DMS153 (cell line): ENCODE measurements at regions not wholly inside any gene's neighbourhood (a gene's known extent, or its start where the extent isn't known, plus 50 kb on each side); places are given as distances from the start of the nearest gene placed in this dataset.
"Not testable (repeated sequence)": the region's sequence is repeated elsewhere in the genome, so short reads cannot be mapped to it uniquely, and the experiment has no call there.

Experiments
- DNase-seq: peaks from one replicate; lab custom pipeline; 2025; lab: John Stamatoyannopoulos, UW

GRCh38 chr14:55767286-55767685 lies 187.3 kb downstream of the KTN1 start:
- no peak for DNase-seq

DNA sequence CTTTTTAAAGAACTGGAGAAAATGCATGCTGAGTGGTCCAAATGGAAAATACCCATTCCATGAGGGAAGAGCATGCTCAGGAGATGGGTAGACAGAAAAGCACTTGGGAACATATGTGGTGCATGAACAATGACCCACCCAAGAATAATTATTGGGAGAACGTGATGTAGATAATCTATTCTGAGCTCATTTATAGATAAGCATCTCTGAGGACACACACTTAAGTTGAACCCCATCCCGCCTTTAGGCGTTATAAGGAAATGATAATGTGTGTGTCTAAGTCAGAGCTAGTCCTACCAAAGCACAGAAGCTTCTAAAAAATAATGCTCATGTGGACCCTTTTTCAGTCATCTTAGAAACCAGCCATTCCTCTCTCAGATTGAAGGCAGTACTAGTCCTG lies 189.9 kb downstream of the KTN1 start:
- DNase-seq = no peak

GRCh38 chr14:55771242-55771981 lies 191.4 kb downstream of the KTN1 start:
- DNase-seq = no peak

GRCh38 chr14:55772486-55772885 lies 192.5 kb downstream of the KTN1 start:
- no peak for DNase-seq

DNA sequence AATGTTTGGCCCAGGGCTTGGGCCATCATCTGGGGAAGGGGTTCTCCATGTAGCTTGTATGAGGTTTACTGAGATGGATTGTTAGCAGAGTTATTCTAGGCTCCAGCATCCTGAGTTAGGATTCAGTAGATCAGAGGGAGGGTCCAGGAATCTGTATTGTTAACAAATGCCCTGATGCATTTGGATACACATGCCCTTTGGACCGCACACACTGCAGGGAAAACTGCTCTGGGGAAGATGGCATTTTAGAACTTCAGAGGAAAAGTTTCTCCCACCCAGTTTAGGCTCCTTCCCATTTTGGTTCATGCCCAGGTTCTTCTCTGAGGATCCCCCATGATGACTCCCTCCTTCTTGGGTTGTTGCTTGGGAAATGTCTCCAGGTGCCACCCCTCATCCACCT lies 193.3 kb downstream of the KTN1 start:
- DNase-seq = no peak

DNA sequence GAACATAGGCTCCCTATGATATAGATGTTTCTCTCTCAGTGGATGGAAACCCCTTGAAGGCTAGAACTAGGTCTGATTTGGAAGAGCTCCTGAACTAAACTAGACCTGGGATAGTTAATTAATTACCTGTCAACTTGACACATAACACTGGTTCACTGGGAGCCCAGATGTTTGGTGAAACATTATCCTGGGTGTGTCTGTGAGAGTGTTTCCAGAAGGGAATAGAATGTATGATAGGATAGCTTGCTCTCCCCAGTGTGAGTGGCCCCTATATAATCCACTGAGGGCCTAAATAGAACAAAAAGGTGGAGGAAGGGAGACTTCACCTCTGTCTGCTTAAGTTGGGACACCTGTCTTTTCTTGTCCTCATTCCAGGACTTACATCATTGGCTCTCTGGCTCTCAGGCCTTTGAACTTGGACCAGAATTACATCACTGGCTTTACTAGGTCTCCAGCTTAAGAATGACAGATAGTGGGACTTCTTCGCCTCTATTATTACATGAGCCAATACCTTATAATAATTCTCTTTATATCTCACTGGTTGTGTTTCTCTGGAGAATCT lies 194.1 kb downstream of the KTN1 start:
- DNase-seq = no peak

GRCh38 chr14:55777877-55778276 lies 197.9 kb downstream of the KTN1 start:
- no peak for DNase-seq

DNA sequence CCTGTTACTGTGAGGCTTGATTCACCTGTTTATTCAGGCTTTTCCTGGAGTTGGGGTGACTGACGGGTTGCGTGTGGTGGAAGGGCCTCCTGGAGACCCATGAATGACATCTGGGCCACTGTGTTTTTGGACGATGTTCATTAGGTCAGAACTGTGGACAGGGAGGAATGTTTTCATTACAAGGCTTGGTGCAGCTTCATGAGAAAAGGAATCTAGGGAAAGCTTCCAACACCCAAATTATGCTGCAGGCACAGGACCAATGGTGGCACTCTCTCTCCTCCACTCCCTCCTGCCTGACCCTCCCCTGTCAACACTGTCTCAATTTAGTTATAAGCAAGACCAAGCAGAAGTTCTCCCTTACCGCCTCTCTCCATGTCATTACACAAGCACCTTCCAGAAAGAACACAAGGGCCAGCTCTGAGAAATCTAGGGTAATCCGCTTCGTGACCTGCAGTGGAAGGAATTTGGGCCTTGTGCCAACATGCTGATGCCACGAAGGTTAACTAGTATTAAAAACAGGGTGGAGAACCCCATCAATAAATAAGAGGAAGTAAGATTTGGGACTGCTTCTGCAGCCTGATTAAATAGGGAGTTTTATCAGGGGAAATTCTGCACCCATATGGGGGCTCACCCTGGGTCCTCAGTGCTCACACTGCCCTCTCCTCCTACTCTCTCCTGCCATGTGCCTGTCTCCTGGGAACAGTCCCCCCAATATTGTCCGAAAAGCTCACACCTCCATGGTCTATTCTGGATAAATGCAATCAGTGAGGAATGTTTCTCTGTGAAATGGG lies 200.3 kb downstream of the KTN1 start:
- peak; percentile 38 for DNase-seq

DNA sequence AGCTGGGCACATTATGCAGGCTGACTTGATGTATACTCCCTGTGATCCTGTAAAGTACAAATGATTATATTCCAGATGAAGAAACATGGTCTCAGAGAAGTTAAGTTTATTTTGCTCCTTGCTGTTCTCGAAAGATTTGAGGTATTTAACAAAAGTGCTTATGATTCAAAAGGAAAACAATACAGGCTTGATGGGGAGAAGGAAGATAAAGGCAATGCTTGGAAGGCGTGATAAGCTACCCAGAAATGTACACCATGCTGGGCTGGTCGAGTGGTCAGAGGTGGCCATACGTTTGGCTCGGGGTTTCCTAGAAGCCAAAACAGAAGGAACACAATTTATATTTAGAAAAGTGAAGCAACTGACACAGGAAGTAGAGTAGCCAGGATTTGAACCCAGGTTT lies 201.0 kb downstream of the KTN1 start:
- DNase-seq = no peak

GRCh38 chr14:55782166-55782565 lies 202.2 kb downstream of the KTN1 start:
- no peak for DNase-seq

DNA sequence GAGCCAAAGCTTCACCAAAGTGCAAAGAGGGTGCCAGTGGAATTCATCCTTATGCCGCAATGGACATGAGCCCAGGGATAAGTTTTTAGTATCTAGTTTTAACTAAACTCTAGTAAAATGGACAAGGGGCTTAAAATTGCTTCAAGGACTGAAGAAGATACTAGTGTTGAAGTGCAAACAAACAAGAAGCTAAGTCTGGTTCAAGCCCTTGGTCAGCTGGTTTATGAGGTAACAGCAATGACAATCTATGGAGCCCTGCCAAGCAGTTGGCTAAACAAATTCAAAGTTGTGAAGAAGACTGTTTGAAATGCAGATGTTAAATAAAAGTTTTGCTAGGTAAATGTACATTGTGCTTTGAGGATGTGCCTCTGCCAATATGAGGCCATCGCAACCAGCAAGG lies 209.4 kb downstream of the KTN1 start:
- no peak for DNase-seq

GRCh38 chr14:55794655-55795595 lies 214.9 kb downstream of the KTN1 start:
- peak; percentile 64 for DNase-seq

DNA sequence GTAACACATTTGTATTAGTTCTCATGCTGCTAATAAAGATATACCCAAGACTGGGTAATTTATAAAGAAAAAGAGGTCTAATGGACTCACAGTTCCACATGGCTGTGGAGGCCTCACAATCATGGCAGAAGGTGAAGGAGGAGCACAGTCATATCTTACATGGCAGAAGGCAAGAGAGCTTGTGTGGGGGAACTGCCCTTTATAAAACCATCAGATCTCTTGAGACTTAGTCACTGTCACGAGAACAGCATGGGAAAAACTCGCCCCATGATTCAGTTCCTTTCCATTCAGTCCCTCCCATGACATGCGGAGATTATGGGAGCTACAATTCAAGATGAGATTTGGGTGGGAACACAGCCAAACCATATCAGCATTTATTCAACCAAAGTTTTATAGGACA lies 216.5 kb downstream of the KTN1 start:
- not testable (repeated sequence) for DNase-seq

GRCh38 chr14:55798406-55798805 lies 218.4 kb downstream of the KTN1 start:
- DNase-seq = no peak

DNA sequence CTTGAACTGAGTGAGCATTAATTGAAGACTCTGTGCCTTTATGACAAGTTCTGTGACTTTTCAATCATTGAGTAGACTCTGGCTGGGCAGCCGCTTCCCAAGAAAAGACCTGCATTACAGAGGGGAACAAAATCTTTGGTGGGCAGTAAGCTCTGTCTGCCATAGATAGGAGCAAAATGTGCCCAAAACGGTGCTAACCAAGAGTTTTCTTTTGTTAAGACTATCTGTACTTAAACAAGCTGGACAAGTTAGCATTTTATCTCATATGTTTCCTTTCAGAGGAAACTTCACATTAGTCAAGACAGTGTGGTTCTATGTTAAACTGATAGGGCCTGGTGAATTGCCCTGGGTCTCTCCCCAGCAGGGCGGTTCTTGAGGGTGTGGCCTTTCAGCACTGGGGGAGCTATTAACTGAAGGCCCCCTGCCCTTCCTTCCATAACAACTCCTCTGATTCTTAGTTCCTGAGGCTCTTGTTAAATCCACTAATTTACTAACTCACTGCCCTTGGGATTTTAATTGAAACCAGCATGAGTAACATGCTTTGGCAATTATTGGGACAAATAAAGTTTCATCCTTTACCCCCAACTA lies 219.6 kb downstream of the KTN1 start:
- no peak for DNase-seq

DNA sequence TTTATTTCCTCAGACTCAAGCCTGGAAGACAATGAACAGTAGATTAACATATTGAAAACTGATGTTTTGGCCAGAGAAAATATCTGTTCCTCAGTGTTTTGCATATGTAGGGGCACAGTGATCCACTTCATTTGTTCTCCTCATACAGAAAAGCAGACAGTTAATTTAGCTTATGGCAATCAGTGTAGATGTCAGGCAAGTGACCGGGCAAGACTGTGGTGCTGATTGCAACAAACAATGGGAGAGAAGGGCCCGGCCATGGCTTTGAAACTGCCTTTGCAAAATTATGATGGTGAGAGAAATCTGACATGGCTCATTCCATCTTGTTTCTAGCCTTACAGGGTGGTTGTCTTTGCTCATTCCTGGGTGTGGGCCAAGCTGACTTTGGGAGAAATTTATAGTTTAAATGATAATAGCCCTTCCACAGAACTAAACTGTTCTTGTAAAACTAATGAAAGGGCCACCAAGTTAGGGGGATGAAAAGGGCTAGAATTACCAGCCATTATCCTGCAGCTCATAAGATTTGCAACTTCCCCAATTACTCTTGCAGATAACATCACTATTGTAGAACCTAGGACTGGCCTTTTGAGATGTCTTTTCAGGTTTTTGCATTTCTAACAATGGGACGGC lies 220.3 kb downstream of the KTN1 start:
- no peak for DNase-seq

DNA sequence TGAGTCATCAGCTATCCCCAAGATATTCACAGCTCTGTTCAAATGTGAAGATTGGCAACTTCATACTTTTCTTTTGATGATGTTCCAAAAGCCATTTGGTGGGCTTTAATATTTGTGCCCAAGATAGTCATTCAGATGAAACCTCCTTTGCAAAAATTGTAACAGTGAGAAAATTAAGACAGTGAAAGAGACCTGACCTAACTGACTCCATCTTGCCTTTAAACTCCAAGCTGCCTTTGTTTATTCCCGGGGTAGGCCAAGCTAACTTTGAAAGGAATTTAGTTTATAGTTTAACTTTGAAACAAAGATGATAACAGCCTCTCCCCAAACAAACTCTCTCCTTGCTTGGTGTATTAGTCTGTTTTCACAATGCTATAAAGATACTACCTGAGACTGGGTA lies 221.1 kb downstream of the KTN1 start:
- DNase-seq = no peak

GRCh38 chr14:55802986-55803872 lies 223.2 kb downstream of the KTN1 start:
- peak; percentile 13 for DNase-seq

GRCh38 chr14:55803873-55804553 lies 224.0 kb downstream of the KTN1 start:
- DNase-seq = no peak

GRCh38 chr14:55805250-55805649 lies 225.2 kb downstream of the KTN1 start:
- DNase-seq = no peak
